G401 (cell line): ENCODE measurements at regions not wholly inside any gene's neighbourhood (a gene's known extent, or its start where the extent isn't known, plus 50 kb on each side); places are given as distances from the start of the nearest gene placed in this dataset.
A peak's percentile ranks its signal among the peaks of the same experiment; 100 is the strongest.

ENCODE experiments used
- DNase-seq: peaks from one replicate; pipeline ENCODE4 v3.0.0-alpha.2; 2015; ENCODE audit warnings: low spot score
- in situ Hi-C: cut with HindIII; loops from 2 replicates; pipeline ENCODE4 v1.10.0; 2016; ENCODE audit warnings: low sequenced_read_pairs, mixed read lengths

DNA sequence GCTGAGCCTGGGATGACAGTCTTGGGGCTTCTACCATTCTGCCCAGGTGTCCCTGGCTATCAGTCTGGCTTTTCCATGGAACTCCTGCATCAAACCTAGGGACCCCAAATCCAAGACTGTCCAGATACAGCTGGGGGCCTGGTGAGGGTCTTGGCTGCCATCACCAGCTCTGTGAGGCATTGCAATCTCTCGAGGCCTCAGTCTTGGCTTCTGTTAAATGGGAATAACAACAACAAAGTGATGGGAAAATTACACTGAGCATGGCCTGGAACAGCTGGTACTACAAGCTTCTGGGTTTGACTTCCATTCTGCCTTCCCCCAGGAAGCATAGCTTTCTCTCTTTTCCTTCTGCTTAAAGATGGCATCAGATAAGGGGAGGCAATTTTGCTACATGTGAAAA is 50.0 kb upstream of the LCTL start:
- no peak for DNase-seq
- in situ Hi-C loops = no loop called here

DNA sequence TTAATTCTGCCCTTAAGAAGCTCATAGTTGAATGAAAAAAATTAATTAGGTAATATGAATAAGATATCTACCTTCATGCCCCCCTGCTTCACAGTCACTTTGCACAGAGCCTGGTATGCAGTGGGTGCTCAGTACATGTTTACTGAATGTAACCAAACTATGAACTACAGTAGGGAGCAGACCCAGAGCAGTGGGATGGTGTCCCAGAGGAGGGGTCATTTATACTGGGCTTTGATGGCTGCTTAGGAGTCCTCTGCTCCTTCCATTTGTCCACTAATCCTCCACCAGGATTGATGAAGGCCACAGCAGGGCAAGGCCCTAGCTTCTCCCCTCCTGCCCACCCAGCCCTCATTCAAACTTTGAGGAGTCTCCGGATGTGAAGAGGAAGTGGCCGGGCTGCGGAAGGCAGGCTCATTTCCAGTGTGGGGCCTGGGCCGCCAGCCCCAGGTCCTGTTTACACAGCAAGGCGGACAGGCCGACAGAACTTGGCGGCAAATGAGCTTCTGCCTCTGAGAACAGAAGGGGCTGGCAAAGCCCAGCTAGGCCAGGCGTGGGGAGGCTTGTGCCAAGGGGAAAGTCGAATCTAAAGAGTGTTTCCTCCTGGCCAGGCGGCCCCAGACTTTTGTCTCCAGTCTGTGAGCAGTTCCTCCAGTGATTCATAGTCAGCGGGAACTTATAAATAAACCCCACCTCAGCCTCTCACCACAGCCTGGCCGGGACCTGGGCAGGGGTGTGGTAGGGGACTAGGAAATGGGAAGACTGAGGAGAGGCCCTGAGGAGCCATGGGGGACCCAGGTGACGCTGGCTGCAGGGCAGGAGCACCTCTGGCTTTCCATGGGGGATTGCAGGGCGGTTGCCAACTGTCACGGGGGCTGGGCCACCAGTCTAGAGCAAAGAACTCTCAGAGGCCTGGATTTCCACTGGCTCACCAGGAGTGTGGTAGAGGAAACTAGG is 51.6 kb upstream of the LCTL start:
- in situ Hi-C loops = no loop called here
- peak; percentile 42 for DNase-seq

DNA sequence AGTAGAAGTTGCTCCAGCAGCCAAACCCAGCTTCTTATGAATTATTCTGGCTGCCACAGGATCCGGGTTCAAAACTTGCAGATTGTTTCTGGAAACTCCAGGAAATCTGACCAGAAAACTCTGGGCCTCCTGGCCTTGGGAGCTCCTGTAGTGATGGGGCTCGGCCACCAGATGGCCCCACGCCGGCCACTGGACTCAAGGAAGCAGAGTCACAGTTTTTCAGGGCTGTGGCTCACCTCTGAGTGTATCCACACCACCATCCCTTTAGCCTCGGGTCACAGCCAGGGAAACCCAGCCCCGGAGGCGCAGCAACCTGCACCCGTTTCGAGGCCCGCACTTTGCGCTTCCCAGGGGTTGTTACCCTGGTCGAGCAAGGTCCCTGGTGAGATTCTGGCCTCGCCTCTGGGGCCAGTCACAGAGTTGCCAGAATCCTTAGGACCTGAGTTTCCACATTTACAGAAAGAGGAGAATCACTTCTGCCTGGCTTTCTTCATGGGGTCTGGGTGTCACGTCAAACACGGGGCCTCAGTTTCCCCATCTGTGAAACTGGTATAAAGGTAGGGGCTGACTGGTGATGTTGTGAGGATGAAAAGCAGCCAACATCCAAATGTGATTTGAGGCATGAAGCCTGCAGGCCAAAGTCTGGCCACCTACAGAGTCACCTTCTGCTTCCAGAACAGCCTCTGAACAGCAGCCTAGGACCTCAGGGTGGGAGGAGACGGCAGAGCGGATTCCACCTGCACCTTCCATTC is 53.5 kb upstream of the LCTL start:
- in situ Hi-C loops = no loop called here
- peak; percentile 72 for DNase-seq

DNA sequence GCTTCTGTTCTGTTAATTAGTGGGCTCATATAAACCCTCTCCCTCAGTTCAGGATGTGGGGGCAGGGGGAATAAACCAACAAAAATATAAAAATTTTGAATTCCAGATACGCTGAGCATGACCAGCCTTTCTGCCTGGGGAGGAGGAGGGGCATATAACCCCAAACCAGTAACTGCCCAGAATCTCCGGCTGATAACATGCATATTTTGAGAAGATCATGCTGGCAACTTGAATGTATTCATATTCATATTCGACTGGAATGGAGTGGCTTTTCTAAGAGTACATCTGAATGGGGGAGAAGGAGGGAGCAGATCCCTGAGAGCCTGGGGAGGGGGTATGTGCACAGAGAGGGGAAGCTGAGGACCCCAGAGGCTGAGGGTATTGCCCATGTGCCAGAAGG is 54.5 kb upstream of the LCTL start:
- DNase-seq = no peak
- in situ Hi-C loops = no loop called here

DNA sequence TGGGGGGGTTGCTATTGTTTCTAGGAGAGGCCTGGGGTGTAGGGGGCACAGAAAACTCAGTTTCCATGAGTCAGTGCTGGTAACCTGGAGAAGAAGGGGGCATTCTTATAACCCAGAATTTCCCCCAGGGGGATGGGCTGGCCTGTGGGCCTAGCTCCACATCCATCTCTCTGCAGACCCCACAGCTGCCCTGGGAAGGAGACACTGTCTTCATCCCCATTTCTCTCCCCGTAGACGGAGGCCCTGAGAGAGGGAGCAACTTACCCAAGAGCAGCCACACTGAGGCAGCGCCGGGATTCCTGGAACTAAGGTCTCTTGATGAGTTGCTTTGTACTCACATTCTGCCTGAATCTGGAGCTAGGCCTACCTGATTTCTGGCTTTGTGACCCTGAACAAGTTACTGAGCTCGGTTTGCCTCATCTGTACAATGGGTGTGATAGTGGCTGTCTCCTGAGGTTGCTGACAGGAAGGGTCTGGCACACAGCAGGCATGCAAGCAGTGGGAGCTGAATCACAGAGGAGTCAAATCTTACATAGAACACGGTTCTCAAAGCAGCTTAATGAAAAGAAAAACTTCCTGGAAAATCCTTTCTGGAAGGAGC is 55.0 kb upstream of the LCTL start:
- in situ Hi-C loops = no loop called here
- DNase-seq = no peak

DNA sequence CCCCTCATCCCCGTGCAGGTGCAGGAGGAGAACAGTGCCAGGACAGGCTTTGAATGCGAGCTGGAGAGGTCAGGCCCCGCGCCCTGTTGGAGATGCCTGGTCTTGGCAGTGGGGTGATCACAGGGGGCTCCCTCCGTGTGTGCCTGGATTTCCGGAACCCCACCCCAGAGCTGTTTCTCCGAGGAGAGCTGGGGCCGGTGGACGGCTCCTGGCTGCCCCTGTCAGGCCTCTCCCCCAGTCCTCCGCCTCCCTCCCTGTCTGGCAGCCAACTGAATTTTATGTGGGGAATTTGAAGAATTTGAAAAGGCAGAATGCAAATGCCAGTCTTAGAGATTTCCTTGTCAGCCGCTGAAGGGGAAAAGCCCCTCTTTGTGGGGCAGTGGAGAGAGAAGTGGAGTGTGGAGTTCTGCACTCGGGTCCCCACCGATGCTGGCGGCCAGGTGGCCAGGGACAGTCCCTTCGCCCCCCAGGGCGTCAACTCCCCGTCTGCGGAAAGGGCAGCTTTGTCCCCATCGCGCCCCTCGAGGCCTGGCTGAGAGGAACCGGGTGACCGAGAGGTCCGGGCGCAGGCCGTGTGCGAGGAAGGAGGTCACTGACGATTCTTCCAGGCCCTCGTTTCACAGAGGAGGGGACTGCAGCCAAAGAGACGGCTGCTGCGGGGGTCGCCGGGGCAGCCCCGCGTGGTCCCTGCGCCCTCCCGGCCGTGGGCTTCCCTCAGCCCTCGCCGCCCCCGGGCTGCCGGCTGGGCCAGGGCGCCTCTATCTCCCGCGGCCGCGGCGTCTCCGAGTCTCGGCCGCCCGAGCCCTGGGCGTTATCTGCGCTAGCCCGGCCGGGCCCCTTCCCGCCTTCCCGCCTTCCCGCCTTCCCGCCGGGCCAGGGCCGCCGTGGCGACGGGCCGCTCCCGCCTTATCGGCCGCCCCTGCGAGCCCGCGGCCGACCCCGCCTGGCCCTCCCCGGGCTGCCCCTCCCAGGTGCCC is 56.0 kb upstream of the LCTL start:
- no peak for DNase-seq
- in situ Hi-C loops = no loop called here

DNA sequence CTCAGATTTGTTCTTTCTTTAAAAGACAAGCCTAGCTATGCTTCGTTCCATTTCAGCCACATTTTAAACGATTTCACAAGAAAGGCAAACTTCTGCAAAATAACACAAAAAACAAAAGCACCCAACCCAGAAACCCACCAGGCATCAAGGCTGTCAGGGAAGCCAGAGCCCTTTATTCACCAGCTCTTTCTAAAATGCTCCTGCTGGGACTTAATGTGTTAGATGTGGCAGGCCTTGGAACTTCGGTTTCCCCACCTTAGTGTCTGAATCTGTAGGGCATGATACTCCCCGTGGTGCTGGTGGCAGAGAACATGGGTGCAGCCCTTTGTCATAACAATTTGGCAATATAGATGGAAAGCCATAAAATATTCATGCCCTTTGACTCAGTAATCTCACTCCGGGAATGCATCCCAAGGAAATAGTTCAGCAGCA is 56.8 kb upstream of the LCTL start:
- in situ Hi-C loops = no loop called here
- no peak for DNase-seq

DNA sequence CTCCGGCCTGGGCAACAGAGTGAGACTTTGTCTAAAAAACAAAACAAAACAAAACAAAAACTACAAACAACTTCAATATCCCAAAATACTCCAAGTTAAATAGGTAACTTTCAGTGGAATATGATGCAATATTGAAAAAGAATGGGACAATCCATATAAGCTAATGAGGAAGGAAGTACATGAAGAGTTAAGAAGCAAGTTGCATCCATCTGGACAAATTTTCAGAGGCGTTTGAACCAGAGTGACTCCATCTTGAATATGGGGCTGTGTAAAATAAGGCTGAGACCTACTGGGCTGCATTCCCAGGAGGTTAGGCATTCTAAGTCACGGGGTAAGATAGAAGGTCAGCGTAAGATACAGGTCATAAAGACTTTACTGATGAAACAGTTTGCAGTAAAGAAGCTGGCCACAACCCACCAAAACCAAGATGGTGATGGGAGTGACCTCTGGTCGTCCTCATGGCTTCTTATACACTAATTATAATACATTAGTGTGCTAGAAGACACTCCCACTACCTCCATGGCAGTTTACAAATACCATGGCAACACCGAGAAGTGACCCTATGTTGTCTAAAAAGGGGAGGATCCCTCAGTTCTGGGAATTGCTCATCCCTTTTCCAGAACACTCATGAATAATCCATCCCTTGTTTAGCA is 58.1 kb upstream of the LCTL start:
- DNase-seq = no peak
- in situ Hi-C loops = no loop called here

DNA sequence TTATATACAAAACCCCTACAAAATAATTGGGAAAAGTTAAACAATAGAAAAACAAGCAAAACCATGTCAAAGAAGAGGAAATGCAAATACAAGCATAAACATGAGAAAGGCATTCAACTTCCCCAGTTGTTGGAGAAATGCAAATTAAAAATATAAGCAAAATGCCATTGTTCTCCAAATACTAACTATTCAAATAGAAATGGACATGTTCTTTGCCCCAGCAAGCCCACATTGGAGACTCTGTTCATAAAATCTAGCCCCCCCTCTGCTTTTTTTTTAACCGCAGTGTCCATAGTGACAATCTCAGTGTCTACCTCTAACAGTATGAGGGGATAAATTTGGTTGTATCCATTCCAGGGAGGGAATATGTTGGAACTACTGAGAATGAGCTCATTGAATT is 59.7 kb upstream of the LCTL start:
- DNase-seq = no peak
- in situ Hi-C loops = no loop called here

DNA sequence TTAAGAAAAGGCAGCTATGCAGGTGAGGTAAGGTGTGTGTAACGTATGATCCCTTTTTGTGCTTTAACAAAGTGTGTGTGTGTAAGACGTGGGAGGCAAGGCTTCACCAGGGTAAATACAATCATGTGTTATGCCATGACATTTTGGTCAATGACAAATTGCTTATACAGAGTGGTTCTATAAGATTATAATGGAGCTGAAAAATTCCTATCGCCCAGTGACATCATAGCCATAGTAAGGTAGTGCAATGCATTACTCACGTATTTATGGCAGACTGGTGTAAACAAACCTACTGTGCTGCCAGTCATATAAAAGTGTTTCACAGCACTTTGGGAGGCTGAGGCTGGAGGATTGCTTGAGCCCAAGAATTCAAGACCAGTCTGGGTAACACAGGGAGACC is 60.2 kb upstream of the LCTL start:
- no peak for DNase-seq
- in situ Hi-C loops = no loop called here

DNA sequence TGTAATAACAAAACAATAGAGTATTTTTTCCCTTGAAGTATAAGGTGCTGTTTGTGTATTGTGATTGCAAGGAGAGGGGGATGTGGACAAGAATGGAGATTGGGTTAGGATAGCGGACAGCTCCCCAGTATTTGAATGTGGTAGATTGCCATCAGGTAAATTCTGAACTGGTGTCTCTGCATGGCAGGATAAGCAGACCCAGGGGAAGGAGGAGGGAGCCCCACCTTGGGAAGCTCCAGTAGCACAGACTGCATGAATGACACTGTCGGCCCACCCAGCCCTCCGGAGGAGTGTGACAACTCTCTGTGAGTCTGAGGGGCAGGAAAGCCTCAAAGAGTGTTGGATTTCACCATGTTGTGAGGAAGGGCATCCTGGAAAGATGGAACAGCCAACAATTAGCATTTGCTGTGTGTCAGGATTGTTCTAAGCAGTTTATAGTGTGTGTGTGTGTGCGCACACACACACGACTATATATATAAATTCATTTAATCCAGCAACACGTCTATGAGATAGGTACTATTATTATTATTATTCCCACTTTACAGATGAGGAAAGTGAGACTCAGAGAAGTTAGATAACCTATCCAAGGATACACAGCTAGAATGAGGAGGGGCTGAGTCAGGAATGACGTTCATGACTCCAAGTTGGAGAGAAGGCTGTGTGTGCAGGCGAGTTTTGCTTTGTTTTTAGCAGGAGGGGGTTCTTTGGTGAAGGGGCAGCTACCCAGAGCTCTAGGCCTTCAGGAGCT is 63.4 kb upstream of the LCTL start:
- in situ Hi-C loops = no loop called here
- DNase-seq = no peak

DNA sequence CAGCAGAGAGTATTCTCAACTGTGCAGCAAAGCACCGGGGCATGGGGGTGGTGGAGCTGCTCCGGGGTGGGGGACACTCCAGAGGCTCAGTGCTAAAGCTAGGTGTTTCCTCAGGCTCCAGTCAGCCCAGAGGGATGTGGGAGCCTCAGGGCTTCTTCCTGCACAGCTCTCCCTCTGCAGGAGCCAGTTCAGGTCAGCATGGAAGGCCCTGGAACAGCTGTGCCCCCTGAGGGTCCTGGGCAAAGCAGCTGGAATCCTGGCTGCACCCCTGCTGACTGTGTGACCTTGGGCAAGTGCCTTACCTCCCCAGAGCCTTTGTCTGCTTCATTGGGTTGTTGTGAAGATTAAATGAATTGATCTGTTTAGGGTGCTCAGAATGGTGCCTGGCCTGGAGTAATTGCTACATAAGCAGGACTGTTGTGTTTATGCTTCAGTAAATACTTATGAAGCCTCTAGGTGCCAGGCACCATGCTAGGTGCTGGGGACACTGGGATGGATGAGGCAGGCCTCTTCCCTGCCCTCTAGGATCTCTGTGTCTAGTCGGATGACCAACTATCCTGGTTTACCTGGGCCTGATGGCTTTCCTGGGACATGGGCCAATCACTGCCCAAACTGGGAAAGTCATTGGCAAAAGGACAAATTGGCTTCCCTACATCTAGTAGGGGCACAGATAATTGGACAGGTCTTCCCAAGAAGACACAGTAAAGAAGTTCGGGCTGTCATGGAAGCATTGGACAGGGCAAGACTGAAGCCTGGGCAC is 64.2 kb upstream of the LCTL start:
- peak; percentile 88 for DNase-seq
- in situ Hi-C loops = no loop called here

DNA sequence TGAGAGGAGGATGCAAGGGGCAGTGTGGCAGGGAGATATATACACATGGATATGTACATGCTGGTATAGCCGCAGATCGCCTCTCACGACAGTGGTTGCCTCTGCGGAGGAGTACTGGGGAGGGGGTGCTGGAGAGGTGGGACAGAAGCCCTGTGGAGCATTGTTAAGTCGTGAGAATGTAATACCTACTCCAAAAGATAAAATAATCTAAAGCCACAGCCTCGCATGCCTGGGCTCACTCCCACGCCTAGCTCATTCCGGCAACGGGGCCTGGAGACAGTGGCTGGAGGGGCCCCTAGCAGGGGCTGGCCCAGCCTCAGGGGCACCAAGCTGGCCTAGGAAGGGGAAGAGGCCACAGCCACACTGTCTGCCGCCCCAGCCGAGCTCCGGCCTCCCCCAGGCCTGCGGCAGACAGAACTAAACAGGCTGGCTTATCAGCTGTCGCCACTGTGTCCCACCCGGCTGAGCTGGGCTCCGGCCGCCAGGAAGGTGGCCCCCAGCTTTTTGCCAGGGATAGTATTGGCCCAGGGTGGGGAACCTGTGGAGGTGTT is 65.1 kb upstream of the LCTL start:
- in situ Hi-C loops = no loop called here
- no peak for DNase-seq

DNA sequence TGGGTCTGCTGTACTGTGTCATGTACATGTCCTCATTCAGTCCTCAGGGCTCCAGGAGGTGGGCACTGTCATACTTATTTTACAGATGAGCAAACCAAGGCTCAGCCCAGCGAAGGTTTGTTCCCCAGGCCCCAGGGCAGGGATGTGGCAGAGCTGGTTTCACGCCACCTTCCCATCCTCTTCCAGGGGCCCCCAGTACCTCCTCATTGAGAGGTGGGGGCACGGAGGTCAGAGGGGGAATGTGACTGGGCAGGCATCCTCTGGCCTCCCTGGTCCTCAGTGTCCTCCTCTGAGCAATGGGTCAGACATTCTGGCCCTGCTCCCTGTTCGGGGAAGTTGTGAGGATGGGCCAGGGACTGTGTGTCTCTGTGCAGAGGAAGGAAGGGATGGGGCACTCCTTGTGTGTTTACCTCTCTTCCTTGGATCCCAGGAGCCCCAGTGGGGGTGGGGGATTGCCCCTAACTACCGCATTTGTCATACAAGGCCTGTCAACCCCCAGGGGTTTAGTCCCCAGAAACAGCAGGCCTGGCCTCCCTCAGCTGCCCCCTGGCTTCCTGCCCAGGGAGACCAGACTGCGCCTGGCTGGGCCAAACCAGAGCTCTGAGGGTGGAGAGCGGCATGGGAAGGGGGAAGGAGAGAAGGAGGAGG is 65.9 kb upstream of the LCTL start:
- in situ Hi-C loops = no loop called here
- DNase-seq = no peak

DNA sequence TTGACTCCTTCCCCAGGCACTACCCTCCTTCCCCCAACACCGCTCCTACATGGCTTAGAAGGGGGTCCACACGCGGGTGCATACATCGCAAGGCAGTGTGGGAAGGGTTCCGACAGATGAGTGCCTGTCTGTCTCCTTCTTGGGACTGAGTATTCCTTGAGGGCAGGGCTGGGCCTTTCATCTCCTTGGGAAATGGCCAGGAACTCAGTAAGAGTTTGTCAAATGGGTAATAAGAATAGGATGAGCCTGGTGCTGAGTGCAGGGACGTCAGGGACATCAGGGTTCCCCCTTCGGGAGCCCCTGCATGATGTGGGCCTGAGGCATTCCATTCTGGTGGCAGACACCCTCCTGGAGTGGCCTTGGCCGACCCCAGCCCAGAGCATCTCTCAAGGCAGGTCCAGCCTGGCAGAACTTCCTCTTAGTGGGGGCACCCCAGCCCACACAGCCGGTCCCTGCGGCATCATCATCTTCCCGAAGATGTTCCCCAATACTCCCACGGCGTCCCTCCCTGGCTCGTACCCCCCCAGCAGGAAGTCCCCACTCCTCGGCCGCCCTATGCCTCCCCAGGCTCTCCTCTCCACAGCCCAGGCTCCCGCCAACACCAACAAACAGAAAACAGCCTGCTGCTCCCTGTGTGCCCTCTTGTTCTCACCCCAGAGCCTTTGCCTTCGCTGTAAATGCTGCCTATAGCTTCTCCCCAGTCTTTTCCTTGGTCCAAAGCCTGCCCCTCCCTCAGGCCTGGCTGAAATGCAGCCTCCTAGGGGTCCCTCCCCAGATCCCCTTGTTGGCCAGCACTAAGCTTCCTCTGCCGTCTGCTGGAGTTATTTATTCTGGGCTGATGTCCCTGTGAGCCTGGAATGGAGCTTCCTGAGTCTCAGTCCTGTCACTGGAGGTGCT is 67.5 kb upstream of the LCTL start:
- DNase-seq = no peak
- in situ Hi-C loops = no loop called here

DNA sequence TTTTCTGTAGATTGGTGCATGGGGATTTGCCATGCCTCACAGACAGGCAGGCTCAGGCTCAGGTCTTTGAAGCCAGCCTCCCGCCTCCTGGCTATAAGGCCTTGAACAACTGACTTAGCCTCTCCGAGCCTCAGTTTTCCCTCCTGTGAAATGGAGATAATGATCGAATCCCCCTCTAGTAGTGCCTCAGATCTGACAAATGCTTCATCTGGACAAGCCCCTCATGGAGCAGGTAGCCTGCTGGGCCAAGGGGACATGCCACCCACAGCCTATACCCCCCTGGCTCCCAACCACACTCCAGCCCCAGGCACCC is 68.1 kb upstream of the LCTL start:
- in situ Hi-C loops = no loop called here
- DNase-seq = no peak
